VCaP (cell line): ENCODE measurements at regions not wholly inside any gene's neighbourhood (a gene's known extent, or its start where the extent isn't known, plus 50 kb on each side); places are given as distances from the start of the nearest gene placed in this dataset.

ENCODE experiments used
- H3K27ac ChIP-seq: fragments of 450-650 bp; 2 replicates; pipeline ENCODE4 v1.5.1; 2017
- CTCF ChIP-seq: fragments of 450-650 bp; conservative IDR thresholded peaks from 2 replicates; pipeline ENCODE4 v1.5.1; 2017; ENCODE audit warnings: mild to moderate bottlenecking, moderate library complexity

GRCh38 chr13:44844786-44845185 is 144.5 kb downstream of the NUFIP1 start:
- TF ChIP-seq CTCF: no peak
- no peak overlapping the region for H3K27ac ChIP-seq

DNA sequence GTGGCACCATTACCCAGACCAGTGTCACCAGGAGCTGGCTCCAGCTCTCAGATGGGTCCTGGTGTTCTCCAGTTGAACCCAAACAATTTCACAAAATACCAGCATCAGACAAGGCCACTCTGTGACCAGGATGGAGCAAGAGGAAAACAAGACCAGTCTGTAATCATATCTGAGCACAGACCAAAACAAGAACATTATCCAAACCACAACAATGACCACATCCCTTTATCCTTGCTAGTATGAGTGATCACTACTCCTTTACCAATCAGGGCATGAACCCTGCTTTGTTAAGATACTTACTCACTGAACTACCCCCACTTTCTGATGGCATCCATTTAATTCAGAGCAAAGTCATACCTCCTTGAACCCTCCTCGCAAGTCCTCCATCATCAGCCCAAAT is 145.9 kb downstream of the NUFIP1 start:
- no peak for TF ChIP-seq CTCF
- no peak overlapping the region; the same call in 1 of the 2 replicates for H3K27ac ChIP-seq

DNA sequence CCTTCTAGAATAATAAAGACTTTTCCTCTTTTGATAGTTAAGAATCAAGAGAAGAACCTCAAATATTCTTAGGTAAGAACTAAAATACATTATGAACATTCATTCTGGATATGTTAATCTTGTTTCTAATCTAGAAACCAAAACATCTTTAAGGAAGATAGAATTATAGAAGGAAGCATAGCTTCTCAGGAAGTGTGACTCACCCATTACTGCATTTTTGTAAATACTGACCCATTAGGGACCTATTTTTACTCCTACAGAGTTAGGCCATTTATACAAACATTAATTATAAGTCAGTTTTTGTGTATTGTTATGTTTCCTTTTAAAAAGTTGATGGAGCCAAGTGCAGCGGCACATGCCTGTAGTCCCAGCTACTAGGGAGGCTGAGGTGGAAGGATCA is 147.1 kb downstream of the NUFIP1 start:
- H3K27ac ChIP-seq: no peak overlapping the region

DNA sequence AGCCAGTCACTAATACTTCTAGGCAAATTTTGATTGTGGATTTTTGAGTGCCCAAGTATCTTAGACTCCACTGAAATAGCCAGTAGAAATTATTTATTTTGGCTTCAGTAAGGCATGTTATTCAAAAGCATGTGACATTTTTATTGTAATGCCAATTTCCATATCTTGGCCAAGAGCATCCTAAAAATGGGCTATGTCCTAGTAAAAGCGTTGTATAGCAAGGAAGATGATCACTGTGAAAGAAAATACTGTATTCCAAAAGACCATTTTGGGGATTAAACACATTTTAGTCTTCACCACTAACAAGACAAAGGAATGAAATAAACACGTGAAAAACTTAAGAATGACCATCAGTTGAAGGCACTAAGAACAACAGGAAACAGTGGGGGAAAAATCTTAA is 149.1 kb downstream of the NUFIP1 start:
- H3K27ac ChIP-seq: no peak overlapping the region
- TF ChIP-seq CTCF: no peak

More for the DNA sequence above, 147.1 kb downstream of the NUFIP1 start:
- no peak for TF ChIP-seq CTCF

GRCh38 chr13:44837250-44837649 is 152.0 kb downstream of the NUFIP1 start:
- no peak overlapping the region for H3K27ac ChIP-seq
- no peak for TF ChIP-seq CTCF

DNA sequence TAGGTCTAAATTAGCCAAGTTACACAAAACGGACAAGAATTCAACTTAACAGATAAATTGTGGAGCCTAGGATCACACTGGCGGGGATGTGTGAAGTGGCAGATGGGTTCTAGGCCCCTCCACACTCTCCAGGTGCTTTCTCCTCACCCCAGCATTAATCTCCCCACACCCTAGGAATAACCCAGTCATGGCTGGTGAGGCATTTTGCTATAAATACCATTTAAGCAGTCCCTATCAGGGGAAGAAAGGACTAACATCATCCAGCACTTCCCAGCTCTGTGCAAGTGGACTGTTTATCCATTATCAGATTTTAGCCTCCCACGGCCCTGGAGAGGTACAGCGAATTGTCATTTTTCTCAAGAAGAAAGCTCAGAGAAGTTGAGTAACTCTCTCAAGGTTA is 154.9 kb downstream of the NUFIP1 start:
- TF ChIP-seq CTCF: no peak
- H3K27ac ChIP-seq: no peak overlapping the region

- H3K27ac ChIP-seq: no peak overlapping the region
- no peak for TF ChIP-seq CTCF
Observed at GRCh38 chr13:44833626-44834025, 155.6 kb downstream of the NUFIP1 start.

- no peak overlapping the region for H3K27ac ChIP-seq
- no peak for TF ChIP-seq CTCF
Observed at GRCh38 chr13:44833139-44833538, 156.1 kb downstream of the NUFIP1 start.
